ENCODE measurements at regions not wholly inside any gene's neighbourhood (a gene's known extent, or its start where the extent isn't known, plus 50 kb on each side); places are given as distances from the start of the nearest gene placed in this dataset.

GRCh38 chr9:118423721-118424120 is 719.5 kb downstream of the TLR4 start:
- TF ChIP-seq CTCF (conservative IDR thresholded peaks at IDR 0.05) (no peak), EZH2 (IDR thresholded peaks at IDR 0.05; ENCODE audit: low read depth) (no peak)
